MM.1S (cell line): ENCODE measurements at regions not wholly inside any gene's neighbourhood (a gene's known extent, or its start where the extent isn't known, plus 50 kb on each side); places are given as distances from the start of the nearest gene placed in this dataset.

Source experiments
- DNase-seq: peaks from one replicate; pipeline ENCODE4 v3.0.0-alpha.2; 2015
- H2AFZ ChIP-seq: fragments of 300-600 bp; sonication (generic); 2 replicates; pipeline ENCODE4 v1.6.0; 2016; ENCODE audit warnings: antibody characterized with exemption, low read length
- H3F3A ChIP-seq: fragments of 300-600 bp; sonication (generic); 2 replicates; pipeline ENCODE4 v1.6.1; 2016; ENCODE audit warnings: mild to moderate bottlenecking, antibody characterized with exemption, low read length, moderate library complexity, mixed read lengths; ENCODE audit not compliant: insufficient read depth
- H3K27ac ChIP-seq: fragments of 300-600 bp; sonication (generic); 2 replicates; pipeline ENCODE4 v1.5.1; 2016; ENCODE audit warnings: mild to moderate bottlenecking, low read length
- H3K27me3 ChIP-seq: fragments of 300-600 bp; sonication (generic); replicated peaks from 2 replicates; pipeline ENCODE4 v1.6.0; 2016; ENCODE audit warnings: low read length; ENCODE audit not compliant: insufficient read depth
- H3K36me3 ChIP-seq: fragments of 300-600 bp; sonication (generic); replicated peaks from 2 replicates; pipeline ENCODE4 v1.6.1; 2016; ENCODE audit warnings: mild to moderate bottlenecking, low read length, mixed read lengths; ENCODE audit not compliant: insufficient read depth
- H3K4me1 ChIP-seq: fragments of 300-600 bp; sonication (generic); 2 replicates; pipeline ENCODE4 v1.6.1; 2016; ENCODE audit warnings: low read length, mixed read lengths
- H3K4me2 ChIP-seq: fragments of 300-600 bp; sonication (generic); 2 replicates; pipeline ENCODE4 v1.6.0; 2016; ENCODE audit warnings: low read depth, low read length
- H3K4me3 ChIP-seq: fragments of 300-600 bp; sonication (generic); 2 replicates; pipeline ENCODE4 v1.5.1; 2016; ENCODE audit warnings: low read length, mixed read lengths
- H3K79me2 ChIP-seq: fragments of 300-600 bp; sonication (generic); 2 replicates; pipeline ENCODE4 v1.6.1; 2016; ENCODE audit warnings: mixed run types, low read length, mixed read lengths
- H3K9ac ChIP-seq: fragments of 300-600 bp; sonication (generic); 2 replicates; pipeline ENCODE4 v1.6.1; 2016; ENCODE audit warnings: low read length, mixed read lengths
- H3K9me2 ChIP-seq: fragments of 300-600 bp; sonication (generic); replicated peaks from 2 replicates; pipeline ENCODE4 v1.6.1; 2016; ENCODE audit warnings: mild to moderate bottlenecking, low read length, mixed read lengths; ENCODE audit not compliant: insufficient read depth
- H3K9me3 ChIP-seq: fragments of 300-600 bp; sonication (generic); replicated peaks from 2 replicates; pipeline ENCODE4 v1.6.1; 2016; ENCODE audit warnings: mild to moderate bottlenecking, low read length, mixed read lengths; ENCODE audit not compliant: insufficient read depth
- H4K20me1 ChIP-seq: fragments of 300-600 bp; sonication (generic); 2 replicates; pipeline ENCODE4 v1.6.1; 2016; ENCODE audit warnings: mild to moderate bottlenecking, low read length, moderate library complexity, mixed read lengths; ENCODE audit not compliant: insufficient read depth
- EZH2 ChIP-seq: fragments of 300-600 bp; sonication (generic); optimal IDR thresholded peaks from 2 replicates; pipeline ENCODE3; 2017; ENCODE audit warnings: low read depth, mild to moderate bottlenecking, antibody characterized with exemption, low read length, mixed read lengths
- EZH2phosphoT487 ChIP-seq: fragments of 300-600 bp; sonication (generic); IDR thresholded peaks from 2 replicates; pipeline ENCODE4 v1.6.1; 2018; ENCODE audit warnings: antibody characterized with exemption, low read length
- TF ChIP-seq, protein P1 (sequence below): fragments of 300-600 bp; sonication (generic); IDR thresholded peaks from 2 replicates; pipeline ENCODE4 v1.5.1; 2016; ENCODE audit warnings: antibody characterized with exemption, low read length, mixed read lengths

DNA sequence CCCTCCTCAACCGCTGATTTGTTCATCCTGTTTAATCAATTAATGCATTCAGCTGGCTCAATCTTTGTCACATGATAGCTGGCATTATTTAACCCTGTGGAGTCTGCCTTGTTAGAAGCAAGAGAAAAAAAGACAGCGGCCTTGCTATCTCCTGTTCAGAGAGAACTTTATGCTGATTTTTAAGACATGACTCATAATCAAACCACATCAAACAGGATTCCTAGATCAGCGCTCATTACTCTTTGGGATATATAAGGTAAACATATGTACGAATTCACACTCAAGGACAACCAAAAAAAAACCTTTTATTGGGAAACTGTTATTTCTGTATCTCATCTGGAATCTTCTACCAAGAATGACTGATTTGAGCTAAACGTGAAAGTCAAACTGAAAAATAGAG is 195.1 kb downstream of the C1D start:
- no peaks in the 10 kb centered on the region for H4K20me1 ChIP-seq

DNA sequence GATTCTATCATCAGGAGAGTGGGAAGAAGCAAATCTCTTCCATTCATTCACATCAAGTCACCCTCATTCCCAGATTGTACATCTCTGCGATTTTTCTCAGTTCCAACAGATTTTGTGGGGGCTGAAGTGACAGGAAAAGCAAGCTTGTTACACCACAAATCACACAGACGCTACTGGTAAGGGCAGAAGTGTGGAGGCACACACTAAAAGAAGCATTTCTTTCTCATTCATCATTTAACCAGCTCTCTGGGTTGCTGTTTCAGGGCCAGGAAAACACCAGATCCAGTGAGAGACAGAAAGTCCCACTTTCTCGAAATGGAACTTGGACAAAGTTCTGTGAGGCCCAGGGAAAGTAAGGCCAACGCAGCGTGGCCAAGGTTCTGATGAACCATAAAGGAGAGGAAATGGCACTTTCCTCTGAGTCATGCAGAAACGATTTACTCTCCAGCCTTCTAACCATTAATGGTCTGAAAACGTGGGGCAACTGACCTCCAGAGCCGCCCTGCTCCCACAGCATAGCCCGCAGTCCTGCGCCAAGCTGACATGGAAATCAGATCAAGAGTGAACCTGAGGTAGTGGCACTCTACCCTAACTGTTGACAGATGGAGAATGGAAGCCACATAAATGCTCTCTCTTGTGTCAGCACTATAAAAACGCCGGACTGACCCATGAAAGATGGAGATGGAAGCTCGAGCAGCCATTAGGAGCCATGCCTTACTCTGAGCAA is 191.0 kb downstream of the C1D start:
- Histone ChIP-seq H3K27me3 (no peaks in the 10 kb centered on the region), H3K4me3 (no peak overlapping the region), H3K79me2 (no peaks in the 10 kb centered on the region), H3F3A (no peaks in the 10 kb centered on the region), H3K9me2 (no peaks in the 10 kb centered on the region), H2AFZ (no peak overlapping the region), H3K9ac (no peak overlapping the region), H3K4me2 (no peak overlapping the region), H3K27ac (no peak overlapping the region), H3K4me1 (no peaks in the 10 kb centered on the region), H4K20me1 (no peaks in the 10 kb centered on the region), H3K36me3 (no peaks in the 10 kb centered on the region), H3K9me3 (no peaks in the 10 kb centered on the region)
- DNase-seq = no peak
- TF ChIP-seq EZH2phosphoT487 = no peak
- no peak for TF ChIP-seq EZH2
- TF ChIP-seq, protein P1, sequence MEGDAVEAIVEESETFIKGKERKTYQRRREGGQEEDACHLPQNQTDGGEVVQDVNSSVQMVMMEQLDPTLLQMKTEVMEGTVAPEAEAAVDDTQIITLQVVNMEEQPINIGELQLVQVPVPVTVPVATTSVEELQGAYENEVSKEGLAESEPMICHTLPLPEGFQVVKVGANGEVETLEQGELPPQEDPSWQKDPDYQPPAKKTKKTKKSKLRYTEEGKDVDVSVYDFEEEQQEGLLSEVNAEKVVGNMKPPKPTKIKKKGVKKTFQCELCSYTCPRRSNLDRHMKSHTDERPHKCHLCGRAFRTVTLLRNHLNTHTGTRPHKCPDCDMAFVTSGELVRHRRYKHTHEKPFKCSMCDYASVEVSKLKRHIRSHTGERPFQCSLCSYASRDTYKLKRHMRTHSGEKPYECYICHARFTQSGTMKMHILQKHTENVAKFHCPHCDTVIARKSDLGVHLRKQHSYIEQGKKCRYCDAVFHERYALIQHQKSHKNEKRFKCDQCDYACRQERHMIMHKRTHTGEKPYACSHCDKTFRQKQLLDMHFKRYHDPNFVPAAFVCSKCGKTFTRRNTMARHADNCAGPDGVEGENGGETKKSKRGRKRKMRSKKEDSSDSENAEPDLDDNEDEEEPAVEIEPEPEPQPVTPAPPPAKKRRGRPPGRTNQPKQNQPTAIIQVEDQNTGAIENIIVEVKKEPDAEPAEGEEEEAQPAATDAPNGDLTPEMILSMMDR = no peak

More for the DNA sequence above, 195.1 kb downstream of the C1D start:
- no peaks in the 10 kb centered on the region for H3K79me2 ChIP-seq
- no peak overlapping the region for H3K4me2 ChIP-seq
- TF ChIP-seq, protein P1 = no peak
- no peaks in the 10 kb centered on the region for H3K9me2 ChIP-seq
- no peak overlapping the region for H3K27ac ChIP-seq
- no peaks in the 10 kb centered on the region for H3F3A ChIP-seq
- no peaks in the 10 kb centered on the region for H3K27me3 ChIP-seq
- no peak for DNase-seq
- no peak overlapping the region for H2AFZ ChIP-seq
- no peak overlapping the region for H3K9ac ChIP-seq
- H3K36me3 ChIP-seq = no peaks in the 10 kb centered on the region
- no peaks in the 10 kb centered on the region for H3K4me1 ChIP-seq
- H3K4me3 ChIP-seq = no peak overlapping the region
- no peaks in the 10 kb centered on the region for H3K9me3 ChIP-seq

DNA sequence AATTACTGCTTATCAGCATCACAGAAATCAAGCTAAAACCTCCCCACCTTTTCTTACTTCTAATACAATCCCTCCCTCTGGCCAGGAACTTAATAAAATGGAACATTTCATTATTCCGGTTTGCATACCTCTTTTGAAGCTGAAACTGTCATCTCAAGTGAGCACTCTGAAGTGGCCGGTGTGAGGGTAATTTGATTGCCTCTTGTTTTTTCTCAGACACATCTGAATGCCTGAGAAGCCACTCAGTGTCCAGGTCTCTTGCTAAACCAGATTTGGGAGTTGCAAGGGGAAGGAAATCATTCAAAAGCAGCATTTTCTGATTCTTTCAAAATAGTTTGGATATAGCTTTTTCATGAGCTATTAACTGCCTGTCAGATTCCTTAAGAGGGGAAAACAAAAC is 190.3 kb downstream of the C1D start:
- Histone ChIP-seq H3K27me3 (no peaks in the 10 kb centered on the region), H3K4me3 (no peak overlapping the region), H3K9me2 (no peaks in the 10 kb centered on the region), H3K9ac (no peak overlapping the region), H3K79me2 (no peaks in the 10 kb centered on the region), H3K4me2 (no peak overlapping the region), H2AFZ (no peak overlapping the region), H4K20me1 (no peaks in the 10 kb centered on the region), H3K27ac (no peak overlapping the region), H3F3A (no peaks in the 10 kb centered on the region), H3K4me1 (no peaks in the 10 kb centered on the region), H3K9me3 (no peaks in the 10 kb centered on the region), H3K36me3 (no peaks in the 10 kb centered on the region)
- TF ChIP-seq EZH2phosphoT487 (no peak), EZH2 (no peak)
- TF ChIP-seq, protein P1 = no peak
- DNase-seq = no peak
